Endothelial cell (in vitro differentiated cells): ENCODE measurements at regions not wholly inside any gene's neighbourhood (a gene's known extent, or its start where the extent isn't known, plus 50 kb on each side); places are given as distances from the start of the nearest gene placed in this dataset.

Source experiments
- DNase-seq: peaks from one replicate; pipeline ENCODE4 v3.0.0; 2021; ENCODE audit warnings: low spot score
- H3K27ac Mint-ChIP-seq: one replicate; pipeline ENCODE4 v1.8.0; 2021; ENCODE audit warnings: mixed read lengths, inconsistent platforms; ENCODE audit not compliant: unreplicated experiment
- H3K27me3 Mint-ChIP-seq: one replicate; pipeline ENCODE4 v1.8.0; 2021; ENCODE audit warnings: mild to moderate bottlenecking, moderate library complexity, mixed read lengths, inconsistent platforms; ENCODE audit not compliant: unreplicated experiment
- H3K36me3 Mint-ChIP-seq: one replicate; pipeline ENCODE4 v1.8.0; 2021; ENCODE audit warnings: mild to moderate bottlenecking, low read depth, mixed read lengths, inconsistent platforms; ENCODE audit not compliant: unreplicated experiment
- H3K4me1 Mint-ChIP-seq: one replicate; pipeline ENCODE4 v1.8.0; 2021; ENCODE audit warnings: mild to moderate bottlenecking, mixed read lengths, inconsistent platforms; ENCODE audit not compliant: unreplicated experiment
- H3K4me3 Mint-ChIP-seq: one replicate; pipeline ENCODE4 v1.8.0; 2021; ENCODE audit warnings: mild to moderate bottlenecking, mixed read lengths, inconsistent platforms; ENCODE audit not compliant: unreplicated experiment
- H3K9me3 Mint-ChIP-seq: one replicate; pipeline ENCODE4 v1.8.0; 2021; ENCODE audit warnings: mixed read lengths, inconsistent platforms; ENCODE audit not compliant: unreplicated experiment
- CTCF ChIP-seq: fragments of 200-600 bp; sonication (generic); IDR thresholded peaks from one replicate; pipeline ENCODE4 v1.5.0; 2021; ENCODE audit warnings: antibody characterized with exemption; ENCODE audit not compliant: unreplicated experiment

DNA sequence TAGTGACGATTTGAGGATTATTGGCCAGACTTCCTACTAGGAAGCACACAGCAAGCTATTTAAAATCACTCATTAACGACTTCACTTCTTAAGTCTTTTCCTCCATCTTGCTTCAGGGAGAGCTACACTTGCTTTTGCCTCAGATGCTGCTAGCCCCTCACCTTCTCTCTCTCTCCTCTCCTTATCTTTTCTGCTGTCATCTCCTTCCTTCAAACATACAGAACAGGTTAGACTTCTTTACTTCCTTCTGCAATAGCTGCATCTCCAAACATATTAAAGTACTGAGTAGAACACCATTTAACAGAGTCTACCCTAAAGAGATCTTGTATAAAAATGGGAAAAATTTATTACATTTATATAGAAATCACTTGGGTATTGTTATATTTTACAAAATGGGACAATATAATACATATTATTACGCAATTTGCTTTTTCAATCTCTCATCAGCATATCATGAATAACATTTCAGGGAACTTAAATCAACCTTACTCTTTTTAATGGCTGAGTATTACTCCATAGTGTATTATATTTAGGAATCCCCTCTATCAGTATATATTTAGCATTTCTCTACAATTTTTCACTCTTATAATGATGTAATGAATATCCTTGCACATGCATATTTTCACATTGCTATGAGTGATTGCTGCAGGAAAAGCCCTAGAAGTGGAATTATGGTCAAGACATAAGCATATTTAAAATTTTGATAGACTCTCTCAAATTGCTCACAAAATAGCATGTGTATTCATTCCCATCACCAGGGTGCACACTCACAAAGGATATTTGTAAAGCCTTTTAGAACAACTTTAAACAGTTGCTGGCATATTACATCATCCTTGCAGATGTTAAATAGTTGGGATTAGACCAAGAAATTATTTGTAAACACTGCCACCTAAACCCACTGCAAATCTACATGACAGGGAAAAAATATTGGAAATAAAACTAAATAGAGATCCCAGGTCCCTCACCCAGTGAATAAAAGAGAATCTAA, 164.5 kb upstream of the NFIB start:
- no peaks in the 10 kb centered on the region for H3K9me3 Mint-ChIP-seq
- H3K27ac Mint-ChIP-seq = no peak overlapping the region
- H3K4me3 Mint-ChIP-seq = no peak overlapping the region
- DNase-seq = no peak
- peaks cover 30% of the 10 kb centered on the region for H3K4me1 Mint-ChIP-seq
- H3K27me3 Mint-ChIP-seq = peaks cover 3% of the 10 kb centered on the region
- no peaks in the 10 kb centered on the region for H3K36me3 Mint-ChIP-seq
- no peak for TF ChIP-seq CTCF

DNA sequence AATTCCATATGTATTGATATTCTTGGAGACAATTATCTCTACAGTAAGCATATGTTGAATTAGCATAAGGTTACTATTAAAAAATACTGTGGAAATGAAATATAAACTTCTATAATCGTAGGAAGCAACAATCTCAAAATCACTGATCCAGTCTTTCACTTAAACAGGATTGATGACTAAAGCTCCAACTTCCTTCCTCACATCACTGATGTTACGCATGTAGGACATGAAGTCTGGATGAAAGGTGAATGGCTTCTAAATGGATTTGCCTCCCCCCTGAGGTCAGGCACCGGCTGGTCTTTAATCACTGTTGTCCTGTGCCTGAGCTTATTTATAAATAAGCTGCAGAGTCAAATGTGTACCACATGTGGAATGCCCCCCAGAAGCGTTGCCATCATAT, 157.1 kb upstream of the NFIB start:
- no peak overlapping the region for H3K4me3 Mint-ChIP-seq
- DNase-seq = no peak

GRCh38 chr9:14467675-14468374, 153.9 kb upstream of the NFIB start:
- Mint-ChIP-seq H3K36me3 (no peaks in the 10 kb centered on the region), H3K27me3 (peaks cover 2% of the 10 kb centered on the region), H3K27ac (no peak overlapping the region), H3K9me3 (no peaks in the 10 kb centered on the region), H3K4me1 (no peaks in the 10 kb centered on the region), H3K4me3 (no peak overlapping the region)
- no peak for TF ChIP-seq CTCF
- no peak for DNase-seq

More for the DNA sequence above, 157.1 kb upstream of the NFIB start:
- no peaks in the 10 kb centered on the region for H3K36me3 Mint-ChIP-seq
- H3K27ac Mint-ChIP-seq = no peak overlapping the region
- H3K9me3 Mint-ChIP-seq = no peaks in the 10 kb centered on the region
- H3K4me1 Mint-ChIP-seq = no peaks in the 10 kb centered on the region
- H3K27me3 Mint-ChIP-seq = peaks cover 3% of the 10 kb centered on the region
- no peak for TF ChIP-seq CTCF

DNA sequence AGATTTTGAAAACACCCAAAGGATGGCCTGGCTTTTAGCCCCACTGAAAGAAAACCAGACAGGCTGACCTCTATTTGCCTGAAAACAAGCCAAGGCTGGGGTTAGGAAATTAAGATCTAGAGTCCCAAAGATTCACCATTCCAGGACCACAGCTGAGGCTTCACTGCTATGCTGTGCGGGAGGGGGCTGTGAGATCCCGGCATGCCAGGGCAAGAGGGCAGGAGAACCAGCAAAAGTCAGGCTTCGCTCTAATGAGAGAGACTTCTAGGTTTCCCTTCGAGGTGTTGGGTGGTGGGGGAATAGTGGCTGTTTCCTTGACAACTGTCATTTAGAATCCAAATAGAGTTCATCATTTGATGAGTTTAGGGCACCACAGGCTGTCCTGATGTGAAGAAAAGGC, 152.9 kb upstream of the NFIB start:
- Mint-ChIP-seq H3K27me3 (peaks cover 2% of the 10 kb centered on the region), H3K36me3 (no peaks in the 10 kb centered on the region), H3K9me3 (no peaks in the 10 kb centered on the region), H3K4me3 (no peak overlapping the region), H3K4me1 (no peaks in the 10 kb centered on the region), H3K27ac (no peak overlapping the region)
- TF ChIP-seq CTCF = no peak
- no peak for DNase-seq

DNA sequence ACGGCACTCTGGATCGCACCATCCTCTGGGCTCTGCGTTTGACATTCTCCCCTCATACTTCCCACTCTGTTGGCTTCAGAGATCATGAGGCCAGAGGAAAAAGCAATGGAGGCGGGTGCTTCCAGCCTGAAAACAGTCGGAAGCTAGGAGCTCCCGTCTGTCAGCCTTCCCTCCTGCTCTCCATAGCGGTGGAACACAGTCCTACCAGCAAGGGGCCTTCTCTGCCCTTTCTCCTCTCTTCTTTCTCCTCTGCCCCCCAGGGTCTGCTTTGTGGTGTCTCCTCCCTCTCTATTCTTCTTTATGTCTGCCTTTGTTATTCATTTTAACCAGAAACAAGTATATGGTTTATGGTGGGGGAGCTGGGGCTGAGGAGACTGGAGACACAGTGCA, 152.5 kb upstream of the NFIB start:
- peaks cover 2% of the 10 kb centered on the region for H3K27me3 Mint-ChIP-seq
- H3K4me1 Mint-ChIP-seq = no peaks in the 10 kb centered on the region
- no peak for TF ChIP-seq CTCF
- no peak for DNase-seq
- H3K9me3 Mint-ChIP-seq = no peaks in the 10 kb centered on the region
- no peak overlapping the region for H3K4me3 Mint-ChIP-seq
- H3K27ac Mint-ChIP-seq = no peak overlapping the region
- H3K36me3 Mint-ChIP-seq = no peaks in the 10 kb centered on the region
